Cerebellar cortex (tissue), 1 donor: ENCODE measurements at regions not wholly inside any gene's neighbourhood (a gene's known extent, or its start where the extent isn't known, plus 50 kb on each side); places are given as distances from the start of the nearest gene placed in this dataset.
"Not testable (repeated sequence)": the region's sequence is repeated elsewhere in the genome, so short reads cannot be mapped to it uniquely, and the experiment has no call there.

ENCODE experiments used
- DNase-seq: peaks from one replicate; pipeline ENCODE4 v3.0.0-alpha.2; 2015; ENCODE audit warnings: low spot score

- no peak for DNase-seq
Measured at GRCh38 chrX:39047174-39047573, 245.9 kb downstream of the MID1IP1 start.

DNA sequence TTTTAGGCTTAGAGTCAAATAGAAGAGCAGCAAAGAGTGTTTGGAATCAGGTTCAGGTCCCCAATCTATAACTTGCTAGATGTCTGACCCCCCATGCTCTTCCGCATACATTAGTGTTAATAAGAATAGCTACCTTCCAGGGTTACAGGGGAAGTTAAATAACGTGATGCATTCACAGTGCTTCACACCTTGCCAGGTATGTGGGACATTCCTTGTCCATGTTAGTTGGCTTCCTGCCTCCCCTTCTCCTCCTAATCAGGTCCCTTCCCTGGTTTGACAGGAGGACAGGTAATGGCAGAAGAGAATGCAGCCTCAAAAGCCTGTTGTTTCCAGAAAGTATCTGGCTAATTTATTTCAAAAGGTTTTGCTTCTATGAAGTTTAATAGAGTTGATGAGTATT is 248.7 kb downstream of the MID1IP1 start:
- no peak for DNase-seq

GRCh38 chrX:39050427-39050826 is 249.2 kb downstream of the MID1IP1 start:
- peak; percentile 7 for DNase-seq

DNA sequence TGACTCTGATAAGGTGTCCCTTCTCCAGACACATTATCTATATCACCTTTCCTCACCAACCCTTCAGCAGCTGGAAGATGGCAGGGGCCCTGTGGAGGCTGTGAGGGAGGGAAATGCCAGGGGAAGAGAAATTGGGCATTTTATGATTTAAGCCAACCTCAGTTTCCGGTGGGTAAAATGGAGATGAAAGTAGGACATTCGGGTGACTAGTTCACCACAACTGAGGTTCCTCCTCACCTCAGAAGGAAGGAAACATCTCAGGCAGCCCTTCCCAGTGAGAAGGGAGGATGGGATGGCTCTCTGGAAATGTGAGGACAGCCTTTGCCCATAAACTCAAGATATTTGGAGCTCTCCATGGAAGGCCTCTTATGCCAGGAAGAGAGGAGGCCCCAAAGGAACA is 251.5 kb downstream of the MID1IP1 start:
- no peak for DNase-seq

DNA sequence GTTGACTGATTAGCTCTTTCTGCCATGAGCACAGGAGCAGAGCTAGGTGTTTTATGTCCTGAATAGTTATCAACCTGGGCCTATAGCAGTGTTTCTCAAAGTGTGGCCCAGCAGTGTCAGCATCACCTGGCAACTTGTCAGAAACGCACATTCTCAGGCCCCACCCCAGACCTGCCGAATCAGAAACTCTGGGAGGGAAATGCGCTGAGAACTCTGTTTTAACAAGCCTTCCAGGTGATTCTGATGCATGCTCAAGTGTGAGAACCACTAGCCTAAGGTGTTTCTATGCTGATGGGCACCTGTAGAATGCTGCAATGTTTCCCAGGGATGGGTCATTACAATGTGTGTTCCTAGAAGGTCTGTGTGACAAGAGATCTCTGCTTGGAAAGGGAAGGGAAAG is 257.5 kb downstream of the MID1IP1 start:
- no peak for DNase-seq

DNA sequence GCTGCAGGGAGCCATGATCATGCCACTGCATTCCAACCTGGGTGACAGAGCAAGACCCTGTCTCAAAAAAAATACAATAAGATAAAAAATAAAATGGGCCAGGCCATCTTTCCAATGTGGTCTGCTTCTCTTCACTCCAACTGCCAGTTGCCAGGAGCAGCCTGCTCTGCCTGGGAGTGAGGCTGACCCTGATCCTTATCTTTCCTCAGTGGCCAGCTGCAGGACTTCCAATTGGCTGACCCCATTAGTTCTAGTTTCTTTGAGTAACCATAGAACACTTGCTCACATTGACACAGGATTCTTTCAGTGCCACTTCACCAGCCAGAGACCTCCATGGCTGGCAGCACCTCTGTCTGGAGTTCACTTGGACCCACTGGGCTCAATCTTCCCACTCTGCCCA is 258.6 kb downstream of the MID1IP1 start:
- DNase-seq, result no peak

DNA sequence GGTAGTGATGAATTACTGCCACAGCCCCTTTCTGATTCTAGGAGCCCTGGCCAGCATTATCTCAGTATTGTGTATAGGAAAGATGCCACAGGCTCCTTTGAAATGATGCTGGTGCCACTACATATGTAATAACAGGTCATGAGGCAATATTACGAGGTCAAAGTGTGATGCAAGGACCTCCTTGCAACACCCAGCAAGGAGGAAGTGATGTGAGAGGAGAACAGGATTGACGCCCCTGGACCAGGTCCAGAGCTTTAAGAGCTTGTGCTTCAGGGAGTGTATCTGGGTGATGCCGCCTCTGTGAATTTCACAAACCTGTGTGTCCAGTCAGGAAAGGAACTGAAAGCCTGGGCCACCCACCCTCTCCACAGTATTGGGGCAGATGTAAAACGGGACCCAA is 261.8 kb downstream of the MID1IP1 start:
- DNase-seq, result no peak

- DNase-seq, result no peak
Measured at GRCh38 chrX:39063702-39064101, 262.4 kb downstream of the MID1IP1 start.

- peak; percentile 84 for DNase-seq
Measured at GRCh38 chrX:39065051-39065871, 264.0 kb downstream of the MID1IP1 start.

DNA sequence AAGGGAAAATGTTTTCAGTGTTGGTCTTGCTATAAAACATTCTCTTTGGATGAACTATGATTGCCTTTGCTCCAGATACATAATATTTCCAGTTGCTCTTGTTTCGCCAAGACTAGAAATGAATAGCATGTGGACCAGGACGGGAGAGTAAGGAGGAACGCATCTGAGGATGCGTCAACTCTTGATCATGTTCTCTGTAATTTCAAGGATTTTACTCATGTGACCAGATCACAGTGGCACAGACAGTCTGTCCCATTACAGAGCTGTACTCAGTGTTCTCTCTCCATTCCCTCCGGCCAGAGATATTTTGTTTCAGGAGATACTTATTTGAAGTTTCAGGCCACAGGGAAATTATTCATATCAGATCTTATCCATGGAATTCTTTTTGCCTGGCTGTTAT is 266.6 kb downstream of the MID1IP1 start:
- no peak for DNase-seq

- DNase-seq, result not testable (repeated sequence)
Measured at GRCh38 chrX:39068634-39069033, 267.4 kb downstream of the MID1IP1 start.

DNA sequence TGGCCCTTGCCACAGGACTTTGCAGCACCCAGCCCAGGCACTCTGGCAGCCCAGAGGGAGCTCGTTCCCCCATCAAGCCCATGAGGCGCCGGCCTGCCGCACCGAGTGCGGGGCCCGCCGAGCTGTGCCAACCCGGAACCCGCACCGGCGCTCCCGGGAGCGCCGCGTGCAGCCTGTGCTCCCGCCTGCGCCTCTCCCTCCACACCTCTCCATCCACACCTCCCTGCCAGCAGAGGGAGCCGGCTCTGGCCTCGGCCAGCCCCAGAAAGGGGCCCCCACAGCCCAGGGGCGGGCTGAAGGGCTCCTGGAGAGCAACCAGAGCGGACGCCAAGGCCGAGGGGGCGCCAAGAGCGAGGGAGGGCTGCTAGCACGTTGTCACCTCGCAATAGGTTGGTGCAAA is 268.8 kb downstream of the MID1IP1 start:
- no peak for DNase-seq

DNA sequence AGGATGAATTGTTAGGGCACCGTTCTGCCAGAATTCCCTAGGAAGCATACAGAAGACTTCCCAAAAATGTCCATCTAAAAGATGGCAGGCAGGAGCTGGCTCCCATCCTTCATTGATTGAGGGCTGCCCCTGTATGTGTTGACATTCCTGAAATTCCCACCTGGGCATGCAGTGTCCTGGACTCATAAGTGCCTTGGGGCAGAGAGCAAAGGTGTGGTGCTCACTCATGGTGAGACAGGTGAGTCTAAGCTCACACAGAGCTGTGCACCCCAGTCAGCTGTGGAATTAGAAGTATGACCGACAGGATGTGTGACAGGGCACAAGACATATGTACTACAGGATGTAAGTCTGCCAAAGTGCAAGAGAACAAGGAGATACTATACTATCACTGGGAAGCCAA is 271.9 kb downstream of the MID1IP1 start:
- no peak for DNase-seq

GRCh38 chrX:39096599-39096998 is 295.3 kb downstream of the MID1IP1 start:
- no peak for DNase-seq

- DNase-seq, result no peak
Measured at GRCh38 chrX:39104745-39105144, 303.5 kb downstream of the MID1IP1 start.

DNA sequence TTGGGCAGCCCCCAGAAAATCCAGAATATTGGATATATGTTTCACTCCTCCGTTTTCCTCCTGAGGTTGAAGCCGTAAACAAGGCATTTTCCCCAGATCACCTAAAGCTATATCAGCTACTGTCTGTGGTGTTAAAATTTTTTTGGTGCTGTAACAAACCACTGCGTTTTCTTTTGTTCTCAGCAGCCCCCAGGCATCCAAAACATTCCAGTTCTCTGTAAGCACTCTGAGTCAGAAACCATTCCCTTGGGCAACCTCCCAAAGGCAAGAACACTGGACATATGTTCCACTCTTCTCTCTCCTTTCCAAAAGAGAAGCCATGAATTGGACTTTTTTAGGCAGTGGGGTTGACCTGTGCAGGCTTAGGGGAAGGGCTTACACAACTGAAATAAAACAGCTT is 310.9 kb downstream of the MID1IP1 start:
- DNase-seq, result no peak

DNA sequence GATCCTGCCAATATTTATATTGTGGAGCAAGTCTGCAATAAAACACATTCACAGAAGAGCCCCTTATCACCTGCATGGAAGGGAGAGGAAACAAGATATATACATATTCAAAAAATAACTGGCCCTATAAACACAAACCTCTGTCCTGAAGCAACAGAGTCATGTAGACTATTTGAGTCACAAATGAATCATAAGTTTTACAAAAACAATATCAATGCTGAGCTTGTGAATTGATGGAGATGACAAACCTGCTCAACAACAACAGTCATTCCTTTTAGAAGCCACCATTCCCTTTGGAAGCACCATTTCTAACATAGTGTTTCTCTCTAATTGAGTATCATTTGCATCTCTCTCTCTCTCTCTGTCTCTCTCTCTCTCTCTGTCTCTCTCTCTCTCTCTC is 313.9 kb downstream of the MID1IP1 start:
- DNase-seq, result no peak

DNA sequence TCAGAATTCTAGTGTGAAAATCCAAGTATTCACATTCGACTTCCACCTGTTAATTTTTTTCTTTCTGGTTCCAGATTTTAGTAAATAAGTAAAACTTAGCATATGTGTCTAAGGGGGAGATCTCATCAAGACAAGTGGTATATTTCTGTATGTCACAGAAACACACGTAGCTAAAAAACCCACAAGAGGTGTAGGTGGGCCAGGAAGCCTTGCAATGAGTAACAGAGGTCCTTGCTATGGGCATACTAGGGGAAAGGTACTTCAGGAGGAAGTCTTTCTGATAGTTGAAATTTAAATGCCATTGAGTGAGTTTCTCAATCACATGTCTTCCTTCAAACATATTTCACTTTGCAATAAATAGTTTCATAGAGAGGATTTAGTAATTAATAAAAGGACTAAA is 315.8 kb downstream of the MID1IP1 start:
- no peak for DNase-seq

DNA sequence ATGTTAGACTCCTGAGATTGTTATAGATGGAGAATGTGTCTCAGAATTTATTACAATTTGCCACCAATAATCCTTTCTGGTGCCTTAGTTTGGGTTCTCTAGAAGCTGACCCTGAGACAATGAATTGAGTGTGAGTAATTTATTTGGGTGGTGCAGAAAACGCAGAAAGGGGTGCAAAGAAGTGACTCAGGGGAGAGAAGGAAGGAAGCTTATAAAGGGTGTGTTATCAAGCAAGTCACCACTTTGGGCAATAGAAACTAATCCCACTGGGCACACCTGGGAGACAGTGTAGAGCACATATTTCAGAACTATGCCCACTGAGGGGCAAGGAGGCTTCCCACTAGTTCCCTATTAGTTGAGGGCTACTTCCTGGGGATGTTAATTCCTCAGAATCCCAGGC is 320.6 kb downstream of the MID1IP1 start:
- DNase-seq, result no peak

GRCh38 chrX:39125834-39126233 is 324.6 kb downstream of the MID1IP1 start:
- DNase-seq, result no peak

GRCh38 chrX:39133971-39134370 is 332.7 kb downstream of the MID1IP1 start:
- DNase-seq, result no peak

GRCh38 chrX:39137363-39137954 is 336.2 kb downstream of the MID1IP1 start:
- DNase-seq, result no peak

DNA sequence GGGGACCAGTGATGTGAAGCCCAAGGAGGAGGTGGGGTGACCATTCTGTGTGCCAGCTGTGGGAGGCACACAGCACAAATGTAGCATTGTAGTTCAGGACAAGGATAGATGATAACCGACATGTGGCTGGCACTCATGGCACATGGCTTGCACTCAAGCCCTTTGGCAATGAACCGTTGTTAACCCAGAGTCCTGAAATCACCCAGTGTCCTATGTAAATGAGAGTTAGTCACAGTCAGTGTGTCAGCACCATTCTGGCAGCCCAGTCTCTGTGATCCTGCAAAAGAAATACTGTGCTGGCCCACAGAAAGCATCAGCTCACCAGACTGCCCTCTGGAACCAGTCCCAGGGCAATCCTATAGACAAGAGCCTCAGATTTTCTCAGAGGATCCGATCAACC is 339.3 kb downstream of the MID1IP1 start:
- no peak for DNase-seq

GRCh38 chrX:39144323-39144722 is 343.1 kb downstream of the MID1IP1 start:
- DNase-seq, result no peak
